Stomach (tissue), 4 donors: ENCODE measurements at regions not wholly inside any gene's neighbourhood (a gene's known extent, or its start where the extent isn't known, plus 50 kb on each side); places are given as distances from the start of the nearest gene placed in this dataset.

Source experiments
- EP300 ChIP-seq: sonication (generic); formaldehyde crosslinking; IDR thresholded peaks from one replicate; pipeline ENCODE4 v1.6.1; 2017; ENCODE audit warnings: antibody characterized with exemption
- POLR2A ChIP-seq, 4 donors: fragments of 450-650 bp; IDR thresholded peaks; one replicate each; pipeline ENCODE4 v1.6.1; 2016; ENCODE audit warnings: antibody characterized with exemption in 4 of 4, control low read depth in 2 of 4, mild to moderate bottlenecking in 1 of 4, moderate library complexity in 1 of 4
- POLR2AphosphoS5 ChIP-seq, 3 donors: sonication (generic); formaldehyde crosslinking; IDR thresholded peaks; one replicate each; pipeline ENCODE4 v1.6.1; 2016; ENCODE audit warnings: antibody characterized with exemption in 3 of 3
- TF ChIP-seq, protein P1 (sequence below), 7 experiments: fragments of 450-650 bp in 4 of 7; fragments of 200-600 bp in 3 of 7; sonication (generic) in 3 of 7; IDR thresholded peaks; one replicate each; pipeline ENCODE4 v1.5.1; 2016 to 2019; ENCODE audit warnings: antibody characterized with exemption in 7 of 7, control low read depth in 2 of 7, mild to moderate bottlenecking in 1 of 7

GRCh38 chr2:154934213-154934612, 235.7 kb downstream of the KCNJ3 start:
- TF ChIP-seq, protein P1, sequence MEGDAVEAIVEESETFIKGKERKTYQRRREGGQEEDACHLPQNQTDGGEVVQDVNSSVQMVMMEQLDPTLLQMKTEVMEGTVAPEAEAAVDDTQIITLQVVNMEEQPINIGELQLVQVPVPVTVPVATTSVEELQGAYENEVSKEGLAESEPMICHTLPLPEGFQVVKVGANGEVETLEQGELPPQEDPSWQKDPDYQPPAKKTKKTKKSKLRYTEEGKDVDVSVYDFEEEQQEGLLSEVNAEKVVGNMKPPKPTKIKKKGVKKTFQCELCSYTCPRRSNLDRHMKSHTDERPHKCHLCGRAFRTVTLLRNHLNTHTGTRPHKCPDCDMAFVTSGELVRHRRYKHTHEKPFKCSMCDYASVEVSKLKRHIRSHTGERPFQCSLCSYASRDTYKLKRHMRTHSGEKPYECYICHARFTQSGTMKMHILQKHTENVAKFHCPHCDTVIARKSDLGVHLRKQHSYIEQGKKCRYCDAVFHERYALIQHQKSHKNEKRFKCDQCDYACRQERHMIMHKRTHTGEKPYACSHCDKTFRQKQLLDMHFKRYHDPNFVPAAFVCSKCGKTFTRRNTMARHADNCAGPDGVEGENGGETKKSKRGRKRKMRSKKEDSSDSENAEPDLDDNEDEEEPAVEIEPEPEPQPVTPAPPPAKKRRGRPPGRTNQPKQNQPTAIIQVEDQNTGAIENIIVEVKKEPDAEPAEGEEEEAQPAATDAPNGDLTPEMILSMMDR (IDR thresholded peaks at IDR 0.05), result no peak
- TF ChIP-seq POLR2AphosphoS5 (IDR thresholded peaks at IDR 0.05) (no peak), POLR2A (IDR thresholded peaks at IDR 0.05) (no peak), EP300 (no peak)
